A549 (cell line): ENCODE measurements at regions not wholly inside any gene's neighbourhood (a gene's known extent, or its start where the extent isn't known, plus 50 kb on each side); places are given as distances from the start of the nearest gene placed in this dataset.

ENCODE experiments used
- CTCF ChIP-seq: fragments of >200 bp; sonication (Bioruptor Twin); formaldehyde crosslinking; IDR thresholded peaks from 3 replicates; pipeline ENCODE4 v1.5.1; 2016
- EHMT2 ChIP-seq: fragments of 200-600 bp; sonication (generic); IDR thresholded peaks from 2 replicates; pipeline ENCODE4 v1.6.1; 2016; ENCODE audit warnings: antibody characterized with exemption, low read depth, mild to moderate bottlenecking, moderate library complexity
- EP300 ChIP-seq, 2 experiments: fragments of >200 bp; sonication (Bioruptor Twin); formaldehyde crosslinking; IDR thresholded peaks; 2 replicates in 1 of 2; 3 replicates in 1 of 2; pipeline ENCODE4 v1.6.1; 2016 to 2017
- KDM1A ChIP-seq: fragments of 200-600 bp; sonication (generic); IDR thresholded peaks from 2 replicates; pipeline ENCODE4 v1.6.1; 2016; ENCODE audit warnings: low read depth, mild to moderate bottlenecking
- MAFK ChIP-seq: fragments of 450-650 bp; IDR thresholded peaks from 2 replicates; pipeline ENCODE4 v1.6.1; 2014; ENCODE audit not compliant: partially characterized antibody
- POLR2A ChIP-seq: IDR thresholded peaks from 2 replicates; pipeline ENCODE4 v1.6.1; 2012; ENCODE audit warnings: mild to moderate bottlenecking, low read length
- POLR2AphosphoS2 ChIP-seq: conservative IDR thresholded peaks from 2 replicates; pipeline ENCODE4 v1.6.1; 2012; ENCODE audit warnings: low read length, improper control_type of control experiment, inconsistent platforms
- RAD21 ChIP-seq, 2 experiments: fragments of >200 bp in 1 of 2; sonication (Bioruptor Twin) in 1 of 2; formaldehyde crosslinking in 1 of 2; IDR thresholded peaks in 1 of 2; conservative IDR thresholded peaks in 1 of 2; 2 replicates in 1 of 2; 3 replicates in 1 of 2; pipeline ENCODE4 v1.6.1; 2012 to 2018; ENCODE audit warnings: inconsistent platforms in 1 of 2
- REST ChIP-seq: fragments of 200-600 bp; sonication (generic); IDR thresholded peaks from 2 replicates; pipeline ENCODE4 v1.6.1; 2016; ENCODE audit warnings: antibody characterized with exemption, mild to moderate bottlenecking, moderate library complexity

DNA sequence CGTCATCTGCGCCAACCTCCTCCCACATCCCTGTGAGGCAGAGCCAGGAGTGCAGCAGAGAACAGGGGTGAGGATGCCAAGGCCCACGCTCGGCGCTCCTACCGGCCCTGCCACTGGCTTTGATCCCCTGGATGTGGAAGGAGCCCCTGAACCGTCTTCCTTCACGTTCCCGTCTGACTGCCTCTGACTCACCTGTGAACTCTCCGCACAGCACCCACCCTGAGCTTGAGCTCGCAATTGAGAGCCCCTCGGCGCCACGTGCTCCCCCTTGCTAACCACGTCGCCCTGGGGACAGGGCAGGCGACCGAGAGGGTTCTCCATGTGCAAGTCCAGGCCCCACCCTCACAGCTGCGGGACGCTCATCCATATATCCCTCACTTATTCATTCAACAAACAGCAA, 645.3 kb downstream of the BRD1 start:
- no peak for TF ChIP-seq POLR2A
- no peak for TF ChIP-seq EP300 (IDR thresholded peaks at IDR 0.05)
- no peak for TF ChIP-seq POLR2AphosphoS2
- no peak for TF ChIP-seq RAD21 (conservative IDR thresholded peaks at IDR 0.05 in 1 of 2, IDR thresholded peaks at IDR 0.05 in 1 of 2)
- no peak for TF ChIP-seq CTCF
- TF ChIP-seq MAFK, result no peak
- no peak for TF ChIP-seq REST
- TF ChIP-seq EHMT2, result no peak
- TF ChIP-seq KDM1A, result no peak
